ENCODE measurements at regions not wholly inside any gene's neighbourhood (a gene's known extent, or its start where the extent isn't known, plus 50 kb on each side); places are given as distances from the start of the nearest gene placed in this dataset.
"Not testable (repeated sequence)": the region's sequence is repeated elsewhere in the genome, so short reads cannot be mapped to it uniquely, and the experiment has no call there.

DNA sequence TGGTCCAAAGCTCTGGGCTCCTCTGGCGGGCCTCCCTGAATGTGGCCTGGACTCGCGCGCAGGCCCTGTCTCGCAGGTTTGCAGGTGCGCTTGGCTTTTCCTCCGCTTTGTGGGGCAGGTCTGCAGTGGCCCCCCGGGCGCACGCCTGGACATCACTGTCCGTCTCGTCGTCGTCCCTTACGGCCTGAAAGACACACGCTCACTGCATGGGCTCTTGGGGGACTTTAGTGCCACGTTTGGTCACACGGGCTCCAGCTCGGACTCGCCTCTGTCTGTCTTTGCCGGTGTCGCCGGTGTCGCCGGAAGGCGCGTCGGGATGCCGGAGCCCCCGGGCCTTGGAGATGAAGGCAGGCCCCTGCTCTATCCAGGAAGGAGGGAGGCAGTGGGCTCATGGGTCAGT, 1419.9 kb upstream of the PCDH10 start:
- not testable (repeated sequence) for H3K27me3 Mint-ChIP-seq (ENCODE audit: low read depth); H3K36me3 Mint-ChIP-seq (ENCODE audit: low read depth); DNase-seq (ENCODE audit: low spot score); H3K4me3 Mint-ChIP-seq (ENCODE audit: unreplicated experiment); H3K9me3 Mint-ChIP-seq (ENCODE audit: low read depth); H3K27ac Mint-ChIP-seq (ENCODE audit: unreplicated experiment); H3K4me1 Mint-ChIP-seq (ENCODE audit: low read depth)

DNA sequence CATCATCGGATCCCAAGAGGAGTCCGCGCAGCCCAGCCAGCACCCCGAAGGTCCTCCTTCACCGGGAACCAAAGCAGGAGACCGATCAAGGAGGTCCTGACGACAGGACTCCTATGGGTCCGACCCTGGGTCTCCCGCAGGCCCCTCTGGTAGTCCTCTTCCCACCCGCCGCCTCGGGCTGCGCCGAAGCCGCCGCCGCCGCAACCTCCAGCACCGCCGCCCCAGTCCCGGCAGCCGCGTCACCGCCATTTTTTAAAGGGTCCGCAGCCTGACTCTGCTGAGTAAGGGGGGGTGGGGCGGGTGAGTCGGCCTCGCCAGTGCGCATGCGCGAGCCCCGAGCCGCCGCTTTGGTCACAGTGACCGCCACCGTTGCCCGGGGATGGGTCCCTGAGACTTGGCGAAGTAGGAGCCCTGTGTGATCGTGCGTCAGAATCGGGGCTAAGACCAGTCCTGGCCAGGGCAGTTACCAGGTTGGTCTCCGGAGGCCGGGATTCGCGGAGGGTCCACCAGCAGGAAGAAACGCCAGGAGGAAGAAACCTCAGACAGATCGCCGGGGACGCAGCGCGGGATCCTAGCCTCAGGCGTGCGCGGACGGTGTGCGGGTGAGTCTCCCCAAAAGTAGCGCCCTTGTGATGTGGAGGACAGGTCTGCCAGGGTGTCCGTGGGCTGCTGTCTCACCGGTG, 1419.2 kb upstream of the PCDH10 start:
- not testable (repeated sequence) for H3K4me1 Mint-ChIP-seq (ENCODE audit: low read depth); H3K27me3 Mint-ChIP-seq (ENCODE audit: low read depth); H3K27ac Mint-ChIP-seq (ENCODE audit: unreplicated experiment); H3K36me3 Mint-ChIP-seq (ENCODE audit: low read depth); DNase-seq (ENCODE audit: low spot score); H3K9me3 Mint-ChIP-seq (ENCODE audit: low read depth); H3K4me3 Mint-ChIP-seq (ENCODE audit: unreplicated experiment)

DNA sequence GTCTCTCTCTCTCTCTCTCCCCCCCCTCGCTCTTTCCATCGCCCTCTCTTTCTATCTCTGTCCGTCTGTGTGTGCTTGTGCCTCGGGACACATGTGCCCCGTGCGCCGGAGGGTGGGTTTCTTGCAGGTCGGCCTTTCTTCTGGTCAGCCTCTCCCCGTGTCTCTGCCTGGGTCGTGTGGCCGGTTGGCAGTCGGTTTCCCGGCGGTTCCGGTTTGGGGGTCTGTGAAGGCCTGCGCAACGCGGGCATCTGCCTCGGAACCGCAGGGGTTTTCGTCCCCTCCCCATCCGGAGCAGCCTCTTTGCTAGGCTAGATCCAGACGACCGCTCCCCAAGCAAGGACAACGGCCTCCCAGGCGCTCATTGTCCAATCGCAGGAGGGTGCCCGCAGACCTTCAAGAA, 1418.5 kb upstream of the PCDH10 start:
- not testable (repeated sequence) for H3K27ac Mint-ChIP-seq (ENCODE audit: unreplicated experiment); H3K4me1 Mint-ChIP-seq (ENCODE audit: low read depth); DNase-seq (ENCODE audit: low spot score); H3K36me3 Mint-ChIP-seq (ENCODE audit: low read depth); H3K9me3 Mint-ChIP-seq (ENCODE audit: low read depth); H3K27me3 Mint-ChIP-seq (ENCODE audit: low read depth); H3K4me3 Mint-ChIP-seq (ENCODE audit: unreplicated experiment)

DNA sequence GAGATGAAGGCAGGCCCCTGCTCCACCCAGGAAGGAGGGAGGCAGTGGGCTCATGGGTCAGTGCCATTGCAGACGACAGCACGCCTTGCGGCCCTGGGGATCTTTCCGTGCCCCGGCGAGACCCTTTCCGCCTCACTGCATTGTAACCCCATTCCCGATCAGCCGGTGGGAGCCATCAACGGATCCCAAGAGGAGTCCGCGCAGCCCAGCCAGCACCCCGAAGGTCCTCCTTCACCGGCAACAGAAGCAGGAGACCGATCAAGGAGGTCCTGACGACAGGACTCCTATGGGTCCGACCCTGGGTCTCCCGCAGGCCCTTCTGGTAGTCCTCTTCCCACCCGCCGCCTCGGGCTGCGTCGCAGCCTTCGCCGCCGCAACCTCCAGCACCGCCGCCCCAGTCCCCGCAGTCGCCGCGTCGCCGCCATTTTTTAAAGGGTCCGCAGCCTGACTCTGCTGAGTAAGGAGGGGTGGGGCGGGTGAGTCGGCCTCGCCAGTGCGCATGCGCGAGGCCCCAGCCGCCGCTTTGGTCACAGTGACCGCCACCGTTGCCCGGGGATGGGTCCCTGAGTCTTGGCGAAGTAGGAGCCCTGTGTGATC, 1417.0 kb upstream of the PCDH10 start:
- DNase-seq (ENCODE audit: low spot score): peak; percentile 97
- H3K4me1 Mint-ChIP-seq (ENCODE audit: low read depth); H3K27ac Mint-ChIP-seq (ENCODE audit: unreplicated experiment); H3K27me3 Mint-ChIP-seq (ENCODE audit: low read depth); H3K4me3 Mint-ChIP-seq (ENCODE audit: unreplicated experiment); H3K36me3 Mint-ChIP-seq (ENCODE audit: low read depth); H3K9me3 Mint-ChIP-seq (ENCODE audit: low read depth): not testable (repeated sequence)

DNA sequence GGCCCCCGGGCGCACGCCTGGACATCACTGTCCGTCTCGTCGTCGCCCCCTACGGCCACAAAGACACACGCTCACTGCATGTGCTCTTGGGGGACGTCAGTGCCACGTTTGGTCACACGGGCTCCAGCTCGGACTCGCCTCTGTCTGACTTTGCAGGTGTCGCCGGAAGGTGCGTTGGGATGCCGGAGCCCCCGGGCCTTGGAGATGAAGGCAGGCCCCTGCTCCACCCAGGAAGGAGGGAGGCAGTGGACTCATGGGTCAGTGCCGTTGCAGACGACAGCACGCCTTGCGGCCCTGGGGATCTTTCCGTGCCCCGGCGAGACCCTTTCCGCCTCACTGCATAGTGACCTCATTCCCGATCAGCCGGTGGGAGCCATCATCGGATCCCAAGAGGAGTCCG, 1414.8 kb upstream of the PCDH10 start:
- not testable (repeated sequence) for H3K27ac Mint-ChIP-seq (ENCODE audit: unreplicated experiment); H3K9me3 Mint-ChIP-seq (ENCODE audit: low read depth); H3K4me3 Mint-ChIP-seq (ENCODE audit: unreplicated experiment); H3K27me3 Mint-ChIP-seq (ENCODE audit: low read depth); H3K36me3 Mint-ChIP-seq (ENCODE audit: low read depth); DNase-seq (ENCODE audit: low spot score); H3K4me1 Mint-ChIP-seq (ENCODE audit: low read depth)

DNA sequence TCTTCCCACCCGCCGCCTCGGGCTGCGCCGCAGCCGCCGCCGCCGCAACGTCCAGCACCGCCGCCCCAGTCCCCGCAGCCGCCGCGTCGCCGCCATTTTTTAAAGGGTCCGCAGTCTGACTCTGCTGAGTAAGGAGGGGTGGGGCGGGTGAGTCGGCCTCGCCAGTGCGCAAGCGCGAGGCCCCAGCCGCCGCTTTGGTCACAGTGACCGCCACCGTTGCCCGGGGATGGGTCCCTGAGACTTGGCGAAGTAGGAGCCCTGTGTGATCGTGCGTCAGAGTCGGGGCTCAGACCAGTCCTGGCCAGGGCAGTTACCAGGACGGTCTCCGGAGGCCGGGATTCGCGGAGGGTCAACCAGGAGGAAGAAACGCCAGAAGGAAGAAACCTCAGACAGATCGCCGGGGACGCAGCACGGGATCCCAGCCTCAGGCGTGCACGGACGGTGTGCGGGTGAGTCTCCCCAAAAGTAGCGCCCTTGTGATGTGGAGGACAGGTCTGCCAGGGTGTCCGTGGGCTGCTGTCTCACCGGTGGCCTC, 1414.2 kb upstream of the PCDH10 start:
- DNase-seq (ENCODE audit: low spot score): peak; percentile 100
- not testable (repeated sequence) for H3K27ac Mint-ChIP-seq (ENCODE audit: unreplicated experiment); H3K27me3 Mint-ChIP-seq (ENCODE audit: low read depth); H3K9me3 Mint-ChIP-seq (ENCODE audit: low read depth); H3K4me3 Mint-ChIP-seq (ENCODE audit: unreplicated experiment); H3K36me3 Mint-ChIP-seq (ENCODE audit: low read depth); H3K4me1 Mint-ChIP-seq (ENCODE audit: low read depth)

DNA sequence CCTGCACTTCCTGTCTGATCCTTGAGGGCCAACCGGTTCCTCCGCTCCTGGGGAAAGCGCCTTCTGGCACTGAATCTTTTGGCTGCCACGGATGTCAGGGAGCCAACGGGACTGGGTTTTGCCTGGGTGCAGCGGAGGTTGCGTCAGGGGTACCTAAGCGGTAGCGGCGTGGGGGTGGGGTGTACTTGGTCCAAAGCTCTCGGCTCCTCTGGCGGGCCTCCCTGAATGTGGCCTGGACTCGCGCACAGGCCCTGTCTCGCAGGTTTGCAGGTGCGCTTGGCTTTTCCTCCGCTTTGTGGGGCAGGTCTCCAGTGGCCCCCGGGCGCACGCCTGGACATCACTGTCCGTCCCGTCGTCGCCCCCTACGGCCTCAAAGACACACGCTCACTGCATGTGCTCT, 1410.1 kb upstream of the PCDH10 start:
- H3K27me3 Mint-ChIP-seq (ENCODE audit: low read depth); H3K27ac Mint-ChIP-seq (ENCODE audit: unreplicated experiment); H3K36me3 Mint-ChIP-seq (ENCODE audit: low read depth); H3K4me1 Mint-ChIP-seq (ENCODE audit: low read depth); H3K4me3 Mint-ChIP-seq (ENCODE audit: unreplicated experiment); H3K9me3 Mint-ChIP-seq (ENCODE audit: low read depth); DNase-seq (ENCODE audit: low spot score): not testable (repeated sequence)

DNA sequence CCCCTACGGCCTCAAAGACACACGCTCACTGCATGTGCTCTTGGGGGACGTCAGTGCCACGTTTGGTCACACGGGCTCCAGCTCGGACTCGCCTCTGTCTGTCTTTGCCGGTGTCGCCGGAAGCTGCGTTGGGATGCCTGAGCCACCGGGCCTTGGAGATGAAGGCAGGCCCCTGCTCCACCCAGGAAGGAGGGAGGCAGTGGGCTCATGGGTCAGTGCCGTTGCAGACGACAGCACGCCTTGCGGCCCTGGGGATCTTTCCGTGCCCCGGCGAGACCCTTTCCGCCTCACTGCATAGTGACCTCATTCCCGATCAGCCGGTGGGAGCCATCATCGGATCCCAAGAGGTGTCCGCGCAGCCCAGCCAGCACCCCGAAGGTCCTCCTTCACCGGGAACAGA, 1407.3 kb upstream of the PCDH10 start:
- H3K9me3 Mint-ChIP-seq (ENCODE audit: low read depth); H3K4me1 Mint-ChIP-seq (ENCODE audit: low read depth); H3K36me3 Mint-ChIP-seq (ENCODE audit: low read depth); H3K27me3 Mint-ChIP-seq (ENCODE audit: low read depth); DNase-seq (ENCODE audit: low spot score); H3K27ac Mint-ChIP-seq (ENCODE audit: unreplicated experiment); H3K4me3 Mint-ChIP-seq (ENCODE audit: unreplicated experiment): not testable (repeated sequence)

DNA sequence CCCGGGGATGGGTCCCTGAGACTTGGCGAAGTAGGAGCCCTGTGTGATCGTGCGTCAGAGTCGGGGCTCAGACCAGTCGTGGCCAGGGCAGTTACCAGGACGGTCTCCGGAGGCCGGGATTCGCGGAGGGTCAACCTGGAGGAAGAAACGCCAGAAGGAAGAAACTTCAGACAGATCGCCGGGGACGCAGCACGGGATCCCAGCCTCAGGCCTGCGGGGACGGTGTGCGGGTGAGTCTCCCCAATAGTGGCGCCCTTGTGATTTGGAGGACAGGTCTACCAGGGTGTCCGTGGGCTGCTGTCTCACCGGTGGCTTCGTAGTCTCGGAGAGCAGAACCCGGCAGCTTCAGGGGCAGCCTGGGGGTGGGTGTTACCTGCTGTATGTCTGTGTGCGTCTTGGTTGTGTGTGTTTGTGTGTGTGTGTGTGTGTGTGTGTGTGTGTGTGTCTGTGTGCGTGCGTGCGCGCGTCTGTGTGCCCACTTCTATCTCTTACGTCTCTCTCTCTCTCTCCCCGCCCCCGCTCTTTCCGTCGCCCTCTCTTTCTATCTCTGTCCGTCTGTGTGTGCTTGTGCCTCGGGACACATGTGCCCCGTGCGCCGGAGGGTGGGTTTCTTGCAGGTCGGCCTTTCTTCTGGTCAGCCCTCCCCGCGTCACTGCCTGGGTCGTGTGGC, 1406.4 kb upstream of the PCDH10 start:
- not testable (repeated sequence) for H3K4me3 Mint-ChIP-seq (ENCODE audit: unreplicated experiment); H3K27ac Mint-ChIP-seq (ENCODE audit: unreplicated experiment); H3K9me3 Mint-ChIP-seq (ENCODE audit: low read depth); H3K27me3 Mint-ChIP-seq (ENCODE audit: low read depth); H3K36me3 Mint-ChIP-seq (ENCODE audit: low read depth); H3K4me1 Mint-ChIP-seq (ENCODE audit: low read depth)
- peak; percentile 100 for DNase-seq (ENCODE audit: low spot score)

DNA sequence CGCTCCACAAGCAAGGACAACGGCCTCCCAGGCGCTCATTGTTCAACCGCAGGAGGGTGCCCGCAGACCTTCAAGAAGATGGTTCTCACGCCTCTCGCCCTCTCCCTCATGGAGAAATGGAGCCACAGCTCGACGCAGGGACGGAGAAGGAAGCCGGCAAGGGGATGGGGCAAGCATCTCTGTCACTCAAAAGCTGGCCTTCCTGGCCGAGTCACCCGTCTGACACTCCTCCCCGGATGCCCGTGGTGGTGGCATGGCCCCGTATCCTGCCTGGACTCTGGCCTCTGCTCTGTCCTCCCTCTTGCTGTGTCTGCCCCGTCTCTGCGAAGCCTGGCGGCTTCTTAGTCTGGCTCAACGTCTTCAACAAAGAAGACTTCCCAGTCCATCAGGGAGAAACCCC, 1405.7 kb upstream of the PCDH10 start:
- peak; percentile 99 for DNase-seq (ENCODE audit: low spot score)
- not testable (repeated sequence) for H3K4me1 Mint-ChIP-seq (ENCODE audit: low read depth); H3K4me3 Mint-ChIP-seq (ENCODE audit: unreplicated experiment); H3K27me3 Mint-ChIP-seq (ENCODE audit: low read depth); H3K27ac Mint-ChIP-seq (ENCODE audit: unreplicated experiment); H3K36me3 Mint-ChIP-seq (ENCODE audit: low read depth); H3K9me3 Mint-ChIP-seq (ENCODE audit: low read depth)

DNA sequence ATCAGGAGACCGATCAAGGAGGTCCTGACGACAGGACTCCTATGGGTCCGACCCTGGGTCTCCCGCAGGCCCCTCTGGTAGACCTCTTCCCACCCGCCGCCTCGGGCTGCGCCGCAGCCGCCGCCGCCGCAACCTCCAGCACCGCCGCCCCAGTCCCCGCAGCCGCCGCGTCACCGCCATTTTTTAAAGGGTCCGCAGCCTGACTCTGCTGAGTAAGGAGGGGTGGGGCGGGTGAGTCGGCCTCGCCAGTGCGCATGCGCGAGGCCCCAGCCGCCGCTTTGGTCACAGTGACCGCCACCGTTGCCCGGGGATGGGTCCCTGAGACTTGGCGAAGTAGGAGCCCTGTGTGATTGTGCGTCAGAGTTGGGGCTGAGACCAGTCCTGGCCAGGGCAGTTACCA, 1401.9 kb upstream of the PCDH10 start:
- H3K9me3 Mint-ChIP-seq (ENCODE audit: low read depth); H3K36me3 Mint-ChIP-seq (ENCODE audit: low read depth); H3K4me3 Mint-ChIP-seq (ENCODE audit: unreplicated experiment); H3K27ac Mint-ChIP-seq (ENCODE audit: unreplicated experiment); DNase-seq (ENCODE audit: low spot score); H3K4me1 Mint-ChIP-seq (ENCODE audit: low read depth); H3K27me3 Mint-ChIP-seq (ENCODE audit: low read depth): not testable (repeated sequence)

DNA sequence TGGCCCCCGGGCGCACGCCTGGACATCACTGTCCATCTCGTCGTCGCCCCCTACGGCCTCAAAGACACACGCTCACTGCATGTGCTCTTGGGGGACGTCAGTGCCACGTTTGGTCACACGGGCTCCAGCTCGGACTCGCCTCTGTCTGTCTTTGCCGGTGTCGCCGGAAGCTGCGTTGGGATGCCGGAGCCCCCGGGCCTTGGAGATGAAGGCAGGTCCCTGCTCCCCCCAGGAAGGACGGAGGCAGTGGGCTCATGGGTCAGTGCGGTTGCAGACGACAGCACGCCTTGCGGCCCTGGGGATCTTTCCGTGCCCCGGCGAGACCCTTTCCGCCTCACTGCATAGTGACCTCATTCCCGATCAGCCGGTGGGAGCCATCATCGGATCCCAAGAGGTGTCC, 1399.9 kb upstream of the PCDH10 start:
- not testable (repeated sequence) for H3K27ac Mint-ChIP-seq (ENCODE audit: unreplicated experiment); H3K27me3 Mint-ChIP-seq (ENCODE audit: low read depth); H3K4me3 Mint-ChIP-seq (ENCODE audit: unreplicated experiment); DNase-seq (ENCODE audit: low spot score); H3K4me1 Mint-ChIP-seq (ENCODE audit: low read depth); H3K36me3 Mint-ChIP-seq (ENCODE audit: low read depth); H3K9me3 Mint-ChIP-seq (ENCODE audit: low read depth)

DNA sequence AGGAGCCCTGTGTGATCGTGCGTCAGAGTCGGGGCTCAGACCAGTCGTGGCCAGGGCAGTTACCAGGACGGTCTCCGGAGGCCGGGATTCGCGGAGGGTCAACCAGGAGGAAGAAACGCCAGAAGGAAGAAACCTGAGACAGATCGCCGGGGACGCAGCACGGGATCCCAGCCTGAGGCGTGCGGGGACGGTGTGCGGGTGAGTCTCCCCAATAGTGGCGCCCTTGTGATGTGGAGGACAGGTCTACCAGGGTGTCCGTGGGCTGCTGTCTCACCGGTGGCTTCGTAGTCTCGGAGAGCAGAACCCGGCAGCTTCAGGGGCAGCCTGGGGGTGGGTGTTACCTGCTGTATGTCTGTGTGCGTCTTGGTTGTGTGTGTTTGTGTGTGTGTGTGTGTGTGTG, 1399.1 kb upstream of the PCDH10 start:
- not testable (repeated sequence) for H3K27me3 Mint-ChIP-seq (ENCODE audit: low read depth); H3K4me1 Mint-ChIP-seq (ENCODE audit: low read depth); H3K36me3 Mint-ChIP-seq (ENCODE audit: low read depth); H3K9me3 Mint-ChIP-seq (ENCODE audit: low read depth); H3K4me3 Mint-ChIP-seq (ENCODE audit: unreplicated experiment); H3K27ac Mint-ChIP-seq (ENCODE audit: unreplicated experiment)
- peak; percentile 100 for DNase-seq (ENCODE audit: low spot score)

Data from chondrocyte (in vitro differentiated cells).